HEK293 (cell line): ENCODE measurements at regions not wholly inside any gene's neighbourhood (a gene's known extent, or its start where the extent isn't known, plus 50 kb on each side); places are given as distances from the start of the nearest gene placed in this dataset.

Experiments used
- CTCF ChIP-seq: fragments of 450-650 bp; formaldehyde crosslinking; IDR thresholded peaks from 2 replicates; pipeline ENCODE4 v1.5.1; 2016; ENCODE audit warnings: missing biosample characterization, missing genetic modification characterization
- KLF10 ChIP-seq: fragments of 450-650 bp; IDR thresholded peaks from 2 replicates; pipeline ENCODE4 v1.5.1; 2018; ENCODE audit warnings: missing biosample characterization, mild to moderate bottlenecking, missing genetic modification characterization

GRCh38 chr2:49369650-49370049 lies 215.3 kb upstream of the FSHR start:
- no peak for TF ChIP-seq KLF10 (tag by site-specific recombination)
- no peak for TF ChIP-seq CTCF (tag by site-specific recombination)
